NCI-H2196 treated with DMSO at 0.1 percent for 48 hours (cell line): ENCODE measurements at regions not wholly inside any gene's neighbourhood (a gene's known extent, or its start where the extent isn't known, plus 50 kb on each side); places are given as distances from the start of the nearest gene placed in this dataset.

ENCODE experiments used
- DNase-seq: peaks from one replicate; lab custom pipeline; 2025; ENCODE audit not compliant: unreplicated experiment; lab: John Stamatoyannopoulos, UW

GRCh38 chr12:127898616-127899015 lies 368.4 kb upstream of the TMEM132C start:
- DNase-seq: no peak

- DNase-seq: no peak
Measured at GRCh38 chr12:127899971-127900370, 367.0 kb upstream of the TMEM132C start.

GRCh38 chr12:127900386-127900785 lies 366.6 kb upstream of the TMEM132C start:
- no peak for DNase-seq

- no peak for DNase-seq
Measured at GRCh38 chr12:127903146-127903545, 363.8 kb upstream of the TMEM132C start.

GRCh38 chr12:127909041-127909440 lies 357.9 kb upstream of the TMEM132C start:
- no peak for DNase-seq

- no peak for DNase-seq
Measured at GRCh38 chr12:127911291-127911690, 355.7 kb upstream of the TMEM132C start.

GRCh38 chr12:127912035-127912665 lies 354.8 kb upstream of the TMEM132C start:
- no peak for DNase-seq

GRCh38 chr12:127923501-127923900 lies 343.5 kb upstream of the TMEM132C start:
- DNase-seq: no peak

- no peak for DNase-seq
Measured at GRCh38 chr12:127925971-127926370, 341.0 kb upstream of the TMEM132C start.

- DNase-seq: no peak
Measured at GRCh38 chr12:127928178-127928577, 338.8 kb upstream of the TMEM132C start.

GRCh38 chr12:127928615-127929571 lies 338.1 kb upstream of the TMEM132C start:
- DNase-seq: no peak

GRCh38 chr12:127930122-127930521 lies 336.8 kb upstream of the TMEM132C start:
- DNase-seq: no peak

GRCh38 chr12:127934409-127934808 lies 332.6 kb upstream of the TMEM132C start:
- DNase-seq: no peak

GRCh38 chr12:127936463-127936862 lies 330.5 kb upstream of the TMEM132C start:
- no peak for DNase-seq

- no peak for DNase-seq
Measured at GRCh38 chr12:127941332-127941731, 325.6 kb upstream of the TMEM132C start.

- no peak for DNase-seq
Measured at GRCh38 chr12:127942981-127943380, 324.0 kb upstream of the TMEM132C start.

- DNase-seq: no peak
Measured at GRCh38 chr12:127943481-127944210, 323.3 kb upstream of the TMEM132C start.

- DNase-seq: no peak
Measured at GRCh38 chr12:127944211-127944899, 322.6 kb upstream of the TMEM132C start.

GRCh38 chr12:127957001-127957660 lies 309.8 kb upstream of the TMEM132C start:
- no peak for DNase-seq

- DNase-seq: no peak
Measured at GRCh38 chr12:127962303-127962702, 304.7 kb upstream of the TMEM132C start.
